Suprapubic skin (tissue), 4 donors: ENCODE measurements at regions not wholly inside any gene's neighbourhood (a gene's known extent, or its start where the extent isn't known, plus 50 kb on each side); places are given as distances from the start of the nearest gene placed in this dataset.

Source experiments
- DNase-seq, 2 donors: peaks; one replicate each; pipeline ENCODE4 v3.0.0-alpha.2; 2019; ENCODE audit warnings: low spot score in 2 of 2
- H3K27ac ChIP-seq: fragments of 200-600 bp; sonication (generic); one replicate; pipeline ENCODE4 v1.5.1; 2019
- H3K27me3 ChIP-seq: fragments of 200-600 bp; sonication (generic); one replicate; pipeline ENCODE4 v1.5.1; 2019
- H3K36me3 ChIP-seq: fragments of 200-600 bp; sonication (generic); one replicate; pipeline ENCODE4 v1.5.1; 2019
- H3K4me1 ChIP-seq: fragments of 200-600 bp; sonication (generic); one replicate; pipeline ENCODE4 v1.5.1; 2019
- H3K4me3 ChIP-seq: fragments of 200-600 bp; sonication (generic); one replicate; pipeline ENCODE4 v1.5.1; 2019; ENCODE audit warnings: mild to moderate bottlenecking
- H3K9me3 ChIP-seq: fragments of 200-600 bp; sonication (generic); one replicate; pipeline ENCODE4 v1.5.1; 2019
- EP300 ChIP-seq: sonication (generic); formaldehyde crosslinking; IDR thresholded peaks from one replicate; pipeline ENCODE4 v1.6.1; 2017; ENCODE audit warnings: antibody characterized with exemption
- POLR2A ChIP-seq, 2 donors: fragments of 450-650 bp; IDR thresholded peaks; one replicate each; pipeline ENCODE4 v1.6.1; 2017; ENCODE audit warnings: antibody characterized with exemption in 2 of 2, mild to moderate bottlenecking in 2 of 2, moderate library complexity in 2 of 2
- POLR2AphosphoS5 ChIP-seq, 3 donors: sonication (generic); formaldehyde crosslinking; IDR thresholded peaks; one replicate each; pipeline ENCODE4 v1.6.1; 2017; ENCODE audit warnings: antibody characterized with exemption in 3 of 3
- WGBS: methylation state at CpG from one replicate; pipeline ENCODE4 v1.1.5; 2018; 5-methylcytosine and 5-hydroxymethylcytosine counted together
- TF ChIP-seq, protein P1 (sequence below), 2 donors: fragments of 200-600 bp in 1 of 2; fragments of 450-650 bp in 1 of 2; sonication (generic) in 1 of 2; IDR thresholded peaks; one replicate each; pipeline ENCODE4 v1.5.1; 2016 to 2019; ENCODE audit warnings: antibody characterized with exemption in 2 of 2, mild to moderate bottlenecking in 1 of 2, moderate library complexity in 1 of 2

GRCh38 chr6:14440940-14441781, 323.6 kb downstream of the CD83 start:
- no peak for TF ChIP-seq POLR2AphosphoS5 (IDR thresholded peaks at IDR 0.05)
- no peak for TF ChIP-seq POLR2A (IDR thresholded peaks at IDR 0.05)
- no peak for TF ChIP-seq EP300
- TF ChIP-seq, protein P1, sequence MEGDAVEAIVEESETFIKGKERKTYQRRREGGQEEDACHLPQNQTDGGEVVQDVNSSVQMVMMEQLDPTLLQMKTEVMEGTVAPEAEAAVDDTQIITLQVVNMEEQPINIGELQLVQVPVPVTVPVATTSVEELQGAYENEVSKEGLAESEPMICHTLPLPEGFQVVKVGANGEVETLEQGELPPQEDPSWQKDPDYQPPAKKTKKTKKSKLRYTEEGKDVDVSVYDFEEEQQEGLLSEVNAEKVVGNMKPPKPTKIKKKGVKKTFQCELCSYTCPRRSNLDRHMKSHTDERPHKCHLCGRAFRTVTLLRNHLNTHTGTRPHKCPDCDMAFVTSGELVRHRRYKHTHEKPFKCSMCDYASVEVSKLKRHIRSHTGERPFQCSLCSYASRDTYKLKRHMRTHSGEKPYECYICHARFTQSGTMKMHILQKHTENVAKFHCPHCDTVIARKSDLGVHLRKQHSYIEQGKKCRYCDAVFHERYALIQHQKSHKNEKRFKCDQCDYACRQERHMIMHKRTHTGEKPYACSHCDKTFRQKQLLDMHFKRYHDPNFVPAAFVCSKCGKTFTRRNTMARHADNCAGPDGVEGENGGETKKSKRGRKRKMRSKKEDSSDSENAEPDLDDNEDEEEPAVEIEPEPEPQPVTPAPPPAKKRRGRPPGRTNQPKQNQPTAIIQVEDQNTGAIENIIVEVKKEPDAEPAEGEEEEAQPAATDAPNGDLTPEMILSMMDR (IDR thresholded peaks at IDR 0.05): no peak
- WGBS: 47% methylated on average over 13 of the region's 13 CpGs
- Histone ChIP-seq H3K27me3 (no peaks in the 10 kb centered on the region), H3K9me3 (no peaks in the 10 kb centered on the region), H3K4me3 (no peak overlapping the region), H3K36me3 (no peaks in the 10 kb centered on the region), H3K27ac (peak overlapping the region; percentile 37), H3K4me1 (peaks cover 20% of the 10 kb centered on the region)
- no peak for DNase-seq

- Histone ChIP-seq H3K36me3 (no peaks in the 10 kb centered on the region), H3K27ac (no peak overlapping the region), H3K4me3 (no peak overlapping the region), H3K9me3 (no peaks in the 10 kb centered on the region), H3K4me1 (peaks cover 20% of the 10 kb centered on the region), H3K27me3 (no peaks in the 10 kb centered on the region)
- no peak for TF ChIP-seq POLR2AphosphoS5 (IDR thresholded peaks at IDR 0.05)
- TF ChIP-seq EP300: no peak
- TF ChIP-seq, protein P1 (IDR thresholded peaks at IDR 0.05): no peak
- no peak for TF ChIP-seq POLR2A (IDR thresholded peaks at IDR 0.05)
- 97% methylated on average over 11 of the region's 11 CpGs for WGBS
- DNase-seq: no peak
These were observed 324.7 kb downstream of the CD83 start for GRCh38 chr6:14442242-14442641.

- Histone ChIP-seq H3K36me3 (no peaks in the 10 kb centered on the region), H3K27me3 (no peaks in the 10 kb centered on the region), H3K27ac (no peak overlapping the region), H3K9me3 (no peaks in the 10 kb centered on the region), H3K4me3 (no peak overlapping the region), H3K4me1 (peaks cover 20% of the 10 kb centered on the region)
- 91% methylated on average over 4 of the region's 4 CpGs for WGBS
- no peak for DNase-seq
- TF ChIP-seq, protein P1 (IDR thresholded peaks at IDR 0.05): no peak
- TF ChIP-seq POLR2A (IDR thresholded peaks at IDR 0.05) (no peak), POLR2AphosphoS5 (IDR thresholded peaks at IDR 0.05) (no peak), EP300 (no peak)
These were observed 326.2 kb downstream of the CD83 start for GRCh38 chr6:14443629-14444268.

DNA sequence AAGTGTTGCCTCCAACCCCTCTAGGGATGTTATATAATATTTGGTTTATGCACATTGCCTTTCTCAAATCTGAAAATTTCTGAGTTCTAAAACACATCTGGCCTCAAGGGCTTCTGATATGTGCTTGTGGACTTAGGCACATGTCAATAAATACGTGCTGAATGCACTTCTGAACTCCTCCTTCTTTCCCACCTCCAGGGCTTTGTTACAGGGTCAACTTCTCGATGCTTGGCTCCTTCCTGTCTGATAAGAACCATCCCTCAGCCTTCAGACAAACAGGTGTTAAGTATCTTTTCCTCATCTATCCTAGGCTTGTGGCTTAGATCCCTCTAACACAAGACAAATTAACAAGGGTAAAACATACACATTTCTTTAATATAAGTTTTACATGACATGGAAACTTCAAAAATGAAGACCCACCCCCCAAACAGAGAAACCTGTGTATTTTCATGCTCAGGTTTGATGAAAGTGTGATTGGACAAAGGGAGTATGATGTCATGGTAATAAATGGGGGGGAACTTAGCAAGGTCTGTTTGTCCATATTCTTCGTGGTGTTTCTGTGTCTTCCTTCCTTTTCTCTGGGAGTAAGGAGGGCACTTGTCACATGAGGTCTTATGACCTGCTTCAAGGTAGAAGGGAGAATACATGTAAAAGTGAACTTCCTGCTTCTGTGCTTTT, 326.9 kb downstream of the CD83 start:
- no peaks in the 10 kb centered on the region for H3K27me3 ChIP-seq
- TF ChIP-seq POLR2A (IDR thresholded peaks at IDR 0.05) (no peak), EP300 (no peak), POLR2AphosphoS5 (IDR thresholded peaks at IDR 0.05) (no peak)
- TF ChIP-seq, protein P1 (IDR thresholded peaks at IDR 0.05): no peak
- WGBS: 85% methylated on average over 3 of the region's 3 CpGs

DNA sequence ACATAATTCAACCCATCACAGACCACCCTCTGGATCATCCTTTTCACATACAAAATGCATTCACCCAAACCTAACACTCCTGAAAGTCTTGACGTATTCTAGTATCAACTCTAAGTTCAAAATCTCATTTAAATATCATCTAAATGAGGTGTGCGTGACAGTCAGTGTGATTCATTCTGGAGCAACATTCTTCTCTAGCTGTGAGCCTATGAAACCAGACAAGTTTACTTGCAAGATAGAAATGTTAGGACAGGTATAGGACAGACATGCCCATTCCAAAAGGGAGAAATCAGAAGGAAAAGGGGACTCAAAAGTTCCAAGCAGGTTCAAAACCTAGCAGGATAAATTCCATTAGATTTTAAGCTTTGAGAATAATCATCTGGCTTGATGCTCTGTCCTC, 329.7 kb downstream of the CD83 start:
- TF ChIP-seq, protein P1 (IDR thresholded peaks at IDR 0.05): no peak
- TF ChIP-seq EP300: no peak
- TF ChIP-seq POLR2A (IDR thresholded peaks at IDR 0.05): no peak
- TF ChIP-seq POLR2AphosphoS5 (IDR thresholded peaks at IDR 0.05): no peak
- no peaks in the 10 kb centered on the region for H3K27me3 ChIP-seq
- no peak overlapping the region for H3K27ac ChIP-seq
- WGBS: 79% methylated on average over 2 of the region's 2 CpGs
- H3K4me3 ChIP-seq: no peak overlapping the region
- DNase-seq: no peak
- H3K36me3 ChIP-seq: no peaks in the 10 kb centered on the region
- H3K9me3 ChIP-seq: no peaks in the 10 kb centered on the region
- peaks cover 12% of the 10 kb centered on the region for H3K4me1 ChIP-seq

More for the DNA sequence above, 326.9 kb downstream of the CD83 start:
- Histone ChIP-seq H3K36me3 (no peaks in the 10 kb centered on the region), H3K4me3 (no peak overlapping the region), H3K4me1 (peaks cover 20% of the 10 kb centered on the region), H3K27ac (no peak overlapping the region), H3K9me3 (no peaks in the 10 kb centered on the region)
- no peak for DNase-seq
